ENCODE measurements at regions not wholly inside any gene's neighbourhood (a gene's known extent, or its start where the extent isn't known, plus 50 kb on each side); places are given as distances from the start of the nearest gene placed in this dataset.

DNA sequence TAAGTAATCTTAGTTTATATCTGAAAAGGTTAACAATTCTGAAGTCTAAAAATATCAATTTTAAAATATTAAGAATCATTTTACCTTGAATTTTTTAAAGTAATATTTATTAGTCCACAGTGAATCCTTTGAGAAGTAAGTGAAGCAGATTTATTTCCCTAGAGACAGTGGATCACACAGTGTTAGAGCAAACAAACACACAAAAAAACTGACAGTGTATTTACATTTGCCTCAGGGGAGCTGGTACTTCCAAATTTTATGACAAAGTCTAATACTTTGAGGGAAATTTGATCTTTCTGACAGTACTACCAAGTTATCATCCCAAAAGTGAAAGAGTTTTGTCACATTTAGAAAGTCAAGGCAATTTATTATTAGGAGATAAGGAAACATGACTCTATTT lies 1750.6 kb upstream of the CDH9 start:
- H3K27ac ChIP-seq, result no peak overlapping the region
- no peak for TF ChIP-seq ZFX (IDR thresholded peaks at IDR 0.05; ENCODE audit: borderline replicate concordance)

DNA sequence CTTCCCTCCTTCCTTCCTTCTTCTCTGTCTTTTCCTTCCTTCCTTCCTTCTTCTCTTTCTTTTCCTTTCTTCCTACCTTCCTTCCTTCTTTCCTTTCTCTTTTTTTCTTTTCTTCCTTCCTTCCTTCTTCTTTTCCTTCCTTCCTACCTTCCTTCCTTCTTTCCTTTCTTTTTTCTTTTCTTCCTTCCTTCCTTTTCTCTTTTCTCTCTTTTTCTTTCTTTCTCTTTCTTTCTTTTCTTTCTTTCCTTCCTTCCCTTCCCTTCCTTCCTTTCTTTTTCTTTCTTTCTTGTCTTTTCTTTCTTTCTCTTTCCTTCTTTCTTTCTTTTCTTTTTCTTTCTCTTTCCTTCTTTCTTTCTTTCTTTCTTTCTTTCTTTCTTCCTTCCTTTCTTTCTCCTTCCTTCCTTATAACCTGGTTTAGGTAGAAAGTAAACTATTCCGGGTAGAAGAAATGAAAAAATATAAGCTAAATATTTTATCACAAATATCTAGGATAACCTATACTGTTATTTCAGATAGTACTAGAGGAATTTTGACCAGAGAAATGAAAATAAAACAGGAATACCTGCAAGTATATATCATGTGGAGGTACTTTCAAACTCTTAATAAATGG lies 1741.8 kb upstream of the CDH9 start:
- H3K27ac ChIP-seq, result no peak overlapping the region
- TF ChIP-seq, protein P1, sequence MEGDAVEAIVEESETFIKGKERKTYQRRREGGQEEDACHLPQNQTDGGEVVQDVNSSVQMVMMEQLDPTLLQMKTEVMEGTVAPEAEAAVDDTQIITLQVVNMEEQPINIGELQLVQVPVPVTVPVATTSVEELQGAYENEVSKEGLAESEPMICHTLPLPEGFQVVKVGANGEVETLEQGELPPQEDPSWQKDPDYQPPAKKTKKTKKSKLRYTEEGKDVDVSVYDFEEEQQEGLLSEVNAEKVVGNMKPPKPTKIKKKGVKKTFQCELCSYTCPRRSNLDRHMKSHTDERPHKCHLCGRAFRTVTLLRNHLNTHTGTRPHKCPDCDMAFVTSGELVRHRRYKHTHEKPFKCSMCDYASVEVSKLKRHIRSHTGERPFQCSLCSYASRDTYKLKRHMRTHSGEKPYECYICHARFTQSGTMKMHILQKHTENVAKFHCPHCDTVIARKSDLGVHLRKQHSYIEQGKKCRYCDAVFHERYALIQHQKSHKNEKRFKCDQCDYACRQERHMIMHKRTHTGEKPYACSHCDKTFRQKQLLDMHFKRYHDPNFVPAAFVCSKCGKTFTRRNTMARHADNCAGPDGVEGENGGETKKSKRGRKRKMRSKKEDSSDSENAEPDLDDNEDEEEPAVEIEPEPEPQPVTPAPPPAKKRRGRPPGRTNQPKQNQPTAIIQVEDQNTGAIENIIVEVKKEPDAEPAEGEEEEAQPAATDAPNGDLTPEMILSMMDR (IDR thresholded peaks at IDR 0.05), result no peak
- no peak for TF ChIP-seq ZFX (IDR thresholded peaks at IDR 0.05; ENCODE audit: borderline replicate concordance)

GRCh38 chr5:28779161-28779754 lies 1740.9 kb upstream of the CDH9 start:
- no peak for TF ChIP-seq ZFX (IDR thresholded peaks at IDR 0.05; ENCODE audit: borderline replicate concordance)
- TF ChIP-seq, protein P1 (IDR thresholded peaks at IDR 0.05), result peak; percentile 76
- H3K27ac ChIP-seq, result no peak overlapping the region

DNA sequence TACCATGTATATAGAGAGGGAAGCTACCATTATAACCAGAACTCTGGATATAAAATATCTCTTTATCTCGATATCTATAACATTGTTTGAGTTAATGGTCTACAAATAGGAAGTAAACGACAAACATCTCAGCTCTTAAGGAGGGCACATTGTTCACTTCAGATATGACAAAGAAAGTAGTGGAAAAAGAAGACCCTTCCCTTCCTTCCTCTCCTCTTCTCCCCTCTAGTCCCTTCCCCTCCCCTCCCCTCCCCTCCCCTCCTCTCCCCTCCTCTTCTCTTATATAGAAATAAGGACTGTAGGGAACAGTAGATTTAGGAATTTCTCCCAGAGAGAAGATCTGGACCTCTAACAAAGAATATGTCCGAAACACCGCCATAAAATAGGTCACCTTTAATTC lies 1731.9 kb upstream of the CDH9 start:
- H3K27ac ChIP-seq, result no peak overlapping the region
- no peak for TF ChIP-seq ZFX (IDR thresholded peaks at IDR 0.05; ENCODE audit: borderline replicate concordance)
- TF ChIP-seq, protein P1 (IDR thresholded peaks at IDR 0.05), result no peak

DNA sequence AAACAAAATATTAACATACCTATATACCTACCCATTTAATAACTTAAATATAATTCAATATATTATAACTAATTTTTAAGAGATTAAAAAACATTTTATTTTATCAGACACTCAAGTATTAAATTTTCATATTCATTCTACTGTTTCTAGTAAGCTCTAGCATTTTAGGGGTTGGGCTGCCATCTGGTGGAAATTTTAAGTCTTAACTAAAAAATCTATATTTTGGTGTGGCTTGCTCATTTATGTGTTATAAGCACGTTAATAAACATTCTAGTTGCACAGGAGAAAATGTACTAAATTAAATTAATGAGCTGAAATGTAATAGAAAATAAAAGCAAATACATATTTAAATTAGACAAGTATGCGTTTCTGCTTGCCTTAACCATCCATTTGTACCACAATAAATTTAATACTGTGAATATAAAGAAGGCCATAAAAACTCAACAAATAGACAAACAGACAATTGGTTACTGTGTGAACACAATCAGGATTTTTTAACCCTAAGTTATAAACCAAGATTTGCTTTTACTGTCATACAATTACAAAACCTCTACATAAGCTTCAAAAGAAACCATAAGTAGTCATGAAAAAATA lies 1728.3 kb upstream of the CDH9 start:
- TF ChIP-seq, protein P1 (IDR thresholded peaks at IDR 0.05), result peak; percentile 71
- TF ChIP-seq ZFX (IDR thresholded peaks at IDR 0.05; ENCODE audit: borderline replicate concordance), result no peak
- H3K27ac ChIP-seq, result no peak overlapping the region

GRCh38 chr5:28751396-28751795 lies 1713.0 kb upstream of the CDH9 start:
- no peak for TF ChIP-seq ZFX (IDR thresholded peaks at IDR 0.05; ENCODE audit: borderline replicate concordance)
- TF ChIP-seq, protein P1 (IDR thresholded peaks at IDR 0.05), result no peak
- no peak overlapping the region for H3K27ac ChIP-seq

GRCh38 chr5:28750251-28750650 lies 1711.9 kb upstream of the CDH9 start:
- H3K27ac ChIP-seq, result no peak overlapping the region
- TF ChIP-seq, protein P1 (IDR thresholded peaks at IDR 0.05), result no peak
- no peak for TF ChIP-seq ZFX (IDR thresholded peaks at IDR 0.05; ENCODE audit: borderline replicate concordance)
